Fibroblast of the aortic adventitia (primary cell): ENCODE measurements at regions not wholly inside any gene's neighbourhood (a gene's known extent, or its start where the extent isn't known, plus 50 kb on each side); places are given as distances from the start of the nearest gene placed in this dataset.

Experiments
- DNase-seq: peaks from one replicate; pipeline ENCODE4 v3.0.0-alpha.2; 2010; ENCODE audit warnings: low read depth
- H3K4me3 ChIP-seq: 2 replicates; pipeline ENCODE4 v1.5.1; 2011; ENCODE audit warnings: low read depth, mild to moderate bottlenecking, control low read depth, low read length, moderate library complexity
- CTCF ChIP-seq: IDR thresholded peaks from 2 replicates; pipeline ENCODE4 v1.5.1; 2011; ENCODE audit warnings: mild to moderate bottlenecking, low read length, control low read depth, inconsistent platforms; ENCODE audit not compliant: insufficient read depth

DNA sequence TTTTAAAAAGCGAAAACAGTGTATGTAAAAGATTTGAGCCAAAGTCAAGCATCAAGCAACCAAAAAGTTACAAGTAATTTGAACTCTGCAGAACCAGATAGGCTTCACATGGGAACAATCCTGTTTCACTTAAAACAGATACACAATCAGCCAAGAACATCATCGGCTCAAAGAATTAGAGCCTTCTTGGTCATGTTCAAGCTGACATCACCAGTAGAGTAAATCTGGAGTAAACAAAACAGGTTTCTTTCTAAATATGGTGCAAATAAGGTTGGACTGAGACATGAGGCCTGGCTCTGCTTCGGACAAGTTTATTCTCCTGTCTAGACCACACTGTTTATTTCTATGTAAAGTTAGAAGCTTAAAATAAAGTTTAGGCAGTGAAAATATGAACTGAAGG is 116.0 kb downstream of the GMNC start:
- peak; percentile 16 for DNase-seq
- no peak for TF ChIP-seq CTCF
- no peak overlapping the region for H3K4me3 ChIP-seq

GRCh38 chr3:190741788-190742187 is 120.7 kb downstream of the GMNC start:
- H3K4me3 ChIP-seq: no peak overlapping the region
- no peak for DNase-seq

GRCh38 chr3:190739641-190740185 is 122.8 kb downstream of the GMNC start:
- H3K4me3 ChIP-seq: no peak overlapping the region
- DNase-seq: peak; percentile 25
- no peak for TF ChIP-seq CTCF

More at GRCh38 chr3:190741788-190742187, 120.7 kb downstream of the GMNC start:
- TF ChIP-seq CTCF: no peak

GRCh38 chr3:190738636-190739155 is 123.8 kb downstream of the GMNC start:
- peak; percentile 62 for DNase-seq
- H3K4me3 ChIP-seq: no peak overlapping the region
- no peak for TF ChIP-seq CTCF

DNA sequence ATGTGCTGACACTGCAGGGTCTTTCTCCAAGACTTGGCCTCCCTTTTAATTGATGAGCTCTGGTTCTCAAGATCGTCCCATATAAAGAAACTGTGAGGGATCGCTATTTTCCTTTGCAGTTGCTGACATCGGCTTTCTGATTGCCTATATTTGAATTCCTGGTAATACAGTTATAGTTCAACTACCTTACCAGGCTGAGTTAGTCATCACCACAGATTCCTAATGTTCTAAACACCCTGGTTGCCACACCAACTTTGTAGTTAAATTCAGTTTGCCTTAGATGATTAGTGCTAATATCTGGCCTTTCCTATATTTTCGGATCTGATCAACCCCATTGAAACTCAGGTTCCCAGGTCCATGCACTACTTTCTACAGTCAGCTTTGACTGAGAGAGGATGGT is 125.0 kb downstream of the GMNC start:
- TF ChIP-seq CTCF: no peak
- no peak overlapping the region for H3K4me3 ChIP-seq
- no peak for DNase-seq

DNA sequence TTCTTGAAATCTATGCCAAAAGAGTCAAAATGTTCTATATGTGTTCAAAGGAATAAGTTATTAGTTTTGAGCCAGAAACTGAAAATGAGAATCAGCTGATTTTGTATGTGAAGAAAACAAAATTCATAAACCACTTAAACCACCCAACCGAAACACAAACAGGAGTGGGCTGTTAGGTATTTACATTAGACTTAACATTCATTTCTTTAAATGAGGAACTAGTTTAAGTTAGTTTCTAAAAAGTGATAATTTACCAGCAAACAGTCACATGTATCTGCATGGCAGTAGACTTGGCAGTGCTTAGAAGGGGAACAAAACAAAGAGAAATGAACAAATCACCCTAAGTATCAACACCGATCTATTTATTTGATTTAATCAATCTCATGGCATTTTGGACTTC is 128.0 kb downstream of the GMNC start:
- no peak overlapping the region for H3K4me3 ChIP-seq
- DNase-seq: no peak
- TF ChIP-seq CTCF: no peak

DNA sequence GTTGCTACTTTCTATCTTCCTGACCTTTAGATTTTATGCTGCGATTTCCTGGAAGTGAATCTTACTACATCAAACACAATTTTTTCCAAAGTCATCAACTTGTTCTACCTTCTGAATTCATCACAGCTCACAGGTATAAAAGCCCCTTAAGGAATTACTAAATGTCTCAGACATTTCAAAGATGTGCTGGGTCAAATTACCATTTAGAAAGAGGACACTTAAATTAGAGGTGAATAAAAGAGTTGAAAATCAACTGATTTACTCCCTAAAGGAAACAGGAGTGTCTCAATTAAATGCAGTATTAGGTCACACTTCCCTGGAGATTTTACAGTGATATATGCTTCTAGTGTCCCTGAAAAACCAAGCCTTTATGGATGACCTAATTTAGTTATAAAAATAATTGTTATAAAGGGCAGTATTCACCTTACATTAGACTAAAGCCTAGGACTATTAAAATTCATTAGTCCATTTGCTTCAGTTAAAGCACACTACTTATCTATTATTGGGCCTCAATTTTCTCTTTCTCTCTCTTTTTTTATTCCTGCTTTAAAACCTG is 128.8 kb downstream of the GMNC start:
- no peak for TF ChIP-seq CTCF
- H3K4me3 ChIP-seq: no peak overlapping the region
- no peak for DNase-seq
